ENCODE measurements at regions not wholly inside any gene's neighbourhood (a gene's known extent, or its start where the extent isn't known, plus 50 kb on each side); places are given as distances from the start of the nearest gene placed in this dataset.

DNA sequence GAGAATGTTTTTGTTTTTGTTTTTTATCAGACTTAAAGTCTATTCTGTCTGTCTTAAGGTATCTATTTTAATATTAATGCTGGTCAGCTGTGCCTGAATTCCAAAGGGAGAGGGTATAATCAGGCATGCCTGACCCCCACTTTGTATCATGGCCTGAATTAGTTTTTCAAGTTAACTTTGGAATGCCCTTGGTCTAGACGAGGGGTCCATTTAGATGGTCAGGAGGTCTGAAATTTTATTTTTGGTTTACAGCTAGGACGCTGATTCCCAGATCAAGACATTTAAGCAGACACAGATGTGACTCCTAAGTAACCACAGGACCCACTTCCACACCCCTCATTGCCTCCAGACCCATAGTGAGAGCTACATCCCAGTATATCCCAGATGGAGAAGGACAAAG lies 189.5 kb downstream of the ARHGAP12 start:
- no peaks in the 10 kb centered on the region for H3K36me3 ChIP-seq (ENCODE audit: control insufficient read depth, insufficient read depth, low read length)
- CTCF ChIA-PET, result no interaction called here
- ATAC-seq (no peak), DNase-seq (ENCODE audit: low read depth, low spot score) (no peak)
- H3K9me3 ChIP-seq (ENCODE audit: control insufficient read depth, insufficient read depth, low read depth, low read length), result no peaks in the 10 kb centered on the region
- H3K4me1 ChIP-seq (ENCODE audit: control insufficient read depth, insufficient read depth, low read length), result no peaks in the 10 kb centered on the region
- H3K27ac ChIP-seq (ENCODE audit: low read length), result no peak overlapping the region
- TF ChIP-seq TCF7L2 (IDR thresholded peaks at IDR 0.05; ENCODE audit: low read depth, low read length) (no peak), SIN3A (IDR thresholded peaks at IDR 0.05; ENCODE audit: borderline replicate concordance, insufficient read depth, low read depth, low read length) (no peak), POLR2AphosphoS5 (IDR thresholded peaks at IDR 0.05; ENCODE audit: low read depth, low read length) (no peak)
- TF ChIP-seq, protein P1, sequence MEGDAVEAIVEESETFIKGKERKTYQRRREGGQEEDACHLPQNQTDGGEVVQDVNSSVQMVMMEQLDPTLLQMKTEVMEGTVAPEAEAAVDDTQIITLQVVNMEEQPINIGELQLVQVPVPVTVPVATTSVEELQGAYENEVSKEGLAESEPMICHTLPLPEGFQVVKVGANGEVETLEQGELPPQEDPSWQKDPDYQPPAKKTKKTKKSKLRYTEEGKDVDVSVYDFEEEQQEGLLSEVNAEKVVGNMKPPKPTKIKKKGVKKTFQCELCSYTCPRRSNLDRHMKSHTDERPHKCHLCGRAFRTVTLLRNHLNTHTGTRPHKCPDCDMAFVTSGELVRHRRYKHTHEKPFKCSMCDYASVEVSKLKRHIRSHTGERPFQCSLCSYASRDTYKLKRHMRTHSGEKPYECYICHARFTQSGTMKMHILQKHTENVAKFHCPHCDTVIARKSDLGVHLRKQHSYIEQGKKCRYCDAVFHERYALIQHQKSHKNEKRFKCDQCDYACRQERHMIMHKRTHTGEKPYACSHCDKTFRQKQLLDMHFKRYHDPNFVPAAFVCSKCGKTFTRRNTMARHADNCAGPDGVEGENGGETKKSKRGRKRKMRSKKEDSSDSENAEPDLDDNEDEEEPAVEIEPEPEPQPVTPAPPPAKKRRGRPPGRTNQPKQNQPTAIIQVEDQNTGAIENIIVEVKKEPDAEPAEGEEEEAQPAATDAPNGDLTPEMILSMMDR (IDR thresholded peaks at IDR 0.05), result no peak
- TF ChIP-seq, protein P2, sequence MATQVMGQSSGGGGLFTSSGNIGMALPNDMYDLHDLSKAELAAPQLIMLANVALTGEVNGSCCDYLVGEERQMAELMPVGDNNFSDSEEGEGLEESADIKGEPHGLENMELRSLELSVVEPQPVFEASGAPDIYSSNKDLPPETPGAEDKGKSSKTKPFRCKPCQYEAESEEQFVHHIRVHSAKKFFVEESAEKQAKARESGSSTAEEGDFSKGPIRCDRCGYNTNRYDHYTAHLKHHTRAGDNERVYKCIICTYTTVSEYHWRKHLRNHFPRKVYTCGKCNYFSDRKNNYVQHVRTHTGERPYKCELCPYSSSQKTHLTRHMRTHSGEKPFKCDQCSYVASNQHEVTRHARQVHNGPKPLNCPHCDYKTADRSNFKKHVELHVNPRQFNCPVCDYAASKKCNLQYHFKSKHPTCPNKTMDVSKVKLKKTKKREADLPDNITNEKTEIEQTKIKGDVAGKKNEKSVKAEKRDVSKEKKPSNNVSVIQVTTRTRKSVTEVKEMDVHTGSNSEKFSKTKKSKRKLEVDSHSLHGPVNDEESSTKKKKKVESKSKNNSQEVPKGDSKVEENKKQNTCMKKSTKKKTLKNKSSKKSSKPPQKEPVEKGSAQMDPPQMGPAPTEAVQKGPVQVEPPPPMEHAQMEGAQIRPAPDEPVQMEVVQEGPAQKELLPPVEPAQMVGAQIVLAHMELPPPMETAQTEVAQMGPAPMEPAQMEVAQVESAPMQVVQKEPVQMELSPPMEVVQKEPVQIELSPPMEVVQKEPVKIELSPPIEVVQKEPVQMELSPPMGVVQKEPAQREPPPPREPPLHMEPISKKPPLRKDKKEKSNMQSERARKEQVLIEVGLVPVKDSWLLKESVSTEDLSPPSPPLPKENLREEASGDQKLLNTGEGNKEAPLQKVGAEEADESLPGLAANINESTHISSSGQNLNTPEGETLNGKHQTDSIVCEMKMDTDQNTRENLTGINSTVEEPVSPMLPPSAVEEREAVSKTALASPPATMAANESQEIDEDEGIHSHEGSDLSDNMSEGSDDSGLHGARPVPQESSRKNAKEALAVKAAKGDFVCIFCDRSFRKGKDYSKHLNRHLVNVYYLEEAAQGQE (IDR thresholded peaks at IDR 0.05; ENCODE audit: insufficient read depth in 1 of 2, low read depth in 2 of 2, low read length in 1 of 2), result no peak
- intact Hi-C loops (cut with micrococcal nuclease; ENCODE audit: unreplicated experiment) (no loop called here), in situ Hi-C loops (cut with HindIII; ENCODE audit: low pct_unique_long_range_greater_than_20kb, low sequenced_read_pairs) (no loop called here)
- POLR2A ChIA-PET, result no interaction called here
- BruUV-seq (replicated peaks), result no TSS peak
- no peaks in the 10 kb centered on the region for H3K27me3 ChIP-seq (ENCODE audit: control insufficient read depth, insufficient read depth, low read length)
- H3K4me3 ChIP-seq (ENCODE audit: low read depth in 2 of 2, low read length in 2 of 2), result no peak overlapping the region

DNA sequence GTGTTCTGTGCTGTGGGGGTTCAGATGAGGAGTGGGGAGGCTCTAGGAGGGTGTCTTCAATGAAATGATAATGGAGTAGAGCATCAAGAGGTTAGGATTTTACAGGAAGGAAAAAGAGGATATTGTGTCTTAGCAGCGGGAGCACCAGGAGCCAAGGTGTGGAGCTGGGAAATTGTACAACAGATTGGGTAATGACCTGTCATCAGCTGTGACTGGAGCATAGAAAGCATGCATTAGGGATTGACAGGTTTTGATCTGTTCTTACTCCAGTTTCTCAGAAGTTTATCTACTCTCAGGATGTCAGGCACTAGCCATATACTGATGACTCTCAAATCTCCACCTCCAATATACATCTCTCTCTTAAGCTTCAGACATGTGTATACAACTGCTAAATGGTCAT lies 196.9 kb downstream of the ARHGAP12 start:
- no TSS peak for BruUV-seq (replicated peaks)

More for the DNA sequence above, 196.9 kb downstream of the ARHGAP12 start:
- ATAC-seq (no peak), DNase-seq (ENCODE audit: low read depth, low spot score) (no peak)
- Histone ChIP-seq H3K9me3 (ENCODE audit: control insufficient read depth, insufficient read depth, low read depth, low read length) (no peaks in the 10 kb centered on the region), H3K4me1 (ENCODE audit: control insufficient read depth, insufficient read depth, low read length) (no peaks in the 10 kb centered on the region), H3K27me3 (ENCODE audit: control insufficient read depth, insufficient read depth, low read length) (no peaks in the 10 kb centered on the region), H3K27ac (ENCODE audit: low read length) (no peak overlapping the region), H3K4me3 (ENCODE audit: low read depth in 2 of 2, low read length in 2 of 2) (no peak overlapping the region), H3K36me3 (ENCODE audit: control insufficient read depth, insufficient read depth, low read length) (no peaks in the 10 kb centered on the region)
- POLR2A ChIA-PET, result no interaction called here
- CTCF ChIA-PET, result no interaction called here
- intact Hi-C loops (cut with micrococcal nuclease; ENCODE audit: unreplicated experiment), result no loop called here
- TF ChIP-seq, protein P1 (IDR thresholded peaks at IDR 0.05), result no peak
- TF ChIP-seq SIN3A (IDR thresholded peaks at IDR 0.05; ENCODE audit: borderline replicate concordance, insufficient read depth, low read depth, low read length), result no peak
- no peak for TF ChIP-seq POLR2AphosphoS5 (IDR thresholded peaks at IDR 0.05; ENCODE audit: low read depth, low read length)
- TF ChIP-seq TCF7L2 (IDR thresholded peaks at IDR 0.05; ENCODE audit: low read depth, low read length), result no peak
- TF ChIP-seq, protein P2 (IDR thresholded peaks at IDR 0.05; ENCODE audit: insufficient read depth in 1 of 2, low read depth in 2 of 2, low read length in 1 of 2), result no peak
- in situ Hi-C loops (cut with HindIII; ENCODE audit: low pct_unique_long_range_greater_than_20kb, low sequenced_read_pairs), result no loop called here
